NCI-H1694 treated with DMSO at 0.1 percent for 48 hours (cell line): ENCODE measurements at regions not wholly inside any gene's neighbourhood (a gene's known extent, or its start where the extent isn't known, plus 50 kb on each side); places are given as distances from the start of the nearest gene placed in this dataset.
A peak's percentile ranks its signal among the peaks of the same experiment; 100 is the strongest.

Experiments
- DNase-seq: peaks from one replicate; lab custom pipeline; 2025; lab: John Stamatoyannopoulos, UW

DNA sequence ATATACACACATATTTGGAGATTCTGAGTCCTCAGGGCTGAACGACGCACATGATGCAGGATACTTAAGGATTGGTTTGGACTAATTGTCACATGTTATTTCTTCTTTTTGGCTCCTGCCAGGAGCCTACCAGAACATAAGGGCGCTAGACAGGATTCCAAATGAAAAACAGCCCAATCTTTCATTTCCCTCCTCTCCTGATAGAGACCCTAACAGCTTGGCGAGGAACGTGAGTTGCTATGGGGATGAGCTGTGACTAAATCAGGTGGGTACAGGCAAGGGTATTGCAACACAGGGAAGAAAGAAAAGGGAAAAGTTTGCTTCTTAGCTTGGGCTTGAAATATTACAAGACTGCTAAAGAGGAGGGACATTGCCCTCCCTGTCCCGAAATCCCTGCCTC, 109.9 kb downstream of the AIPL1 start:
- no peak for DNase-seq

DNA sequence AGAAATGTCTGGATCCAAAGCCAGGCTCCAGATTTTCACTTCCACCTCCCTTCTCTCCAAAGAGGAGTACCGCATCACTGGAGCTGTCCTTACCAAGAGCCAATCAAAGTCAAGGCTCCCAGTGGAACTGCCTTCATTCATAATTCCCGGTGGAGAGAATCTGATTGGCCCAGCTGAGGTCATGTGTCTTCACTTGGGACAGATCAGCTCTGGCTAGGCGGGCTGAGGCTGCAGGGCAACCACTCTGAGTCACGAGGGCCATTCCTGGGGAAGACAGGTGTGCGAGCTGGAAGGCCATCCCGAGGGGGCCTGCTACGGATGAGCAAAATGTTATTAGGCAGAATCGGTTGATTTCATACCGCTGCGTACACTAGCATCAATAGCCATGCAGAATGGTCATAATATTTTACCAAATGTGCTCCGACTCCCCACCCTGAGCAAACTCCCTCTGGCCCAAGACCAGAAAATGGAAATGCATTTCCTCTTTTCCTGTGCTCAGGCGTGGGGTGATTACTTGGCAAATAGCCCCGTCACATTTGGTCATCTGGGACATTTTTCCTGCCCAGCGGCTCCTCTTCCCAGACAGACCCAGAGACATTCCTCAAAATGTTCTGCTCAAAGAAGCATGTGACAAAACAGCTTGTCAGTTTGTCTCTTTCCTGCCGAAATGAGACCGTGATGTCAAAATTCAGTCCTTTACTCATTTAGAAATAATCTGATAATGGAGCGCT, 111.1 kb downstream of the AIPL1 start:
- DNase-seq, result no peak

GRCh38 chr17:6322316-6322715, 112.6 kb downstream of the AIPL1 start:
- DNase-seq, result no peak

- DNase-seq, result no peak
Observed at GRCh38 chr17:6314311-6314710, 120.6 kb downstream of the AIPL1 start.

DNA sequence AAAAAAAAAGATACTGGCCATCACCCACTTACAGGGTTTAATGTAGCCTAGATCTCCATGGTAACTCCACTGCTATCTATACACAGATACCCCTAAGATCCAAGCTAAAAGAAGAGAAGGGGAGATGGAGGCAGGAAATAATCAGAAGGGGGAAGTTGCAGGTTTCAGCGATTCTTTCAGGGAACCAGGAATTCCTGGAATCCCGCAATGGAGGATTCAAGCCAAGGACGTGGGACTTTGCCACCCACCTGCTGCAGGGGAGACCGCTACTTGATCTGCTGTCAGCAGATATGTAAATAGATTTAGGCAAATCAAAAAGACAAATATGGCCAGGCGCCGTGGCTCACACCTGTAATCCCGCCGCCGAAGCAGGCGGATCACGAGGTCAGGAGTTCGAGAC, 121.1 kb downstream of the AIPL1 start:
- no peak for DNase-seq

GRCh38 chr17:6306820-6307219, 128.1 kb downstream of the AIPL1 start:
- DNase-seq, result no peak

DNA sequence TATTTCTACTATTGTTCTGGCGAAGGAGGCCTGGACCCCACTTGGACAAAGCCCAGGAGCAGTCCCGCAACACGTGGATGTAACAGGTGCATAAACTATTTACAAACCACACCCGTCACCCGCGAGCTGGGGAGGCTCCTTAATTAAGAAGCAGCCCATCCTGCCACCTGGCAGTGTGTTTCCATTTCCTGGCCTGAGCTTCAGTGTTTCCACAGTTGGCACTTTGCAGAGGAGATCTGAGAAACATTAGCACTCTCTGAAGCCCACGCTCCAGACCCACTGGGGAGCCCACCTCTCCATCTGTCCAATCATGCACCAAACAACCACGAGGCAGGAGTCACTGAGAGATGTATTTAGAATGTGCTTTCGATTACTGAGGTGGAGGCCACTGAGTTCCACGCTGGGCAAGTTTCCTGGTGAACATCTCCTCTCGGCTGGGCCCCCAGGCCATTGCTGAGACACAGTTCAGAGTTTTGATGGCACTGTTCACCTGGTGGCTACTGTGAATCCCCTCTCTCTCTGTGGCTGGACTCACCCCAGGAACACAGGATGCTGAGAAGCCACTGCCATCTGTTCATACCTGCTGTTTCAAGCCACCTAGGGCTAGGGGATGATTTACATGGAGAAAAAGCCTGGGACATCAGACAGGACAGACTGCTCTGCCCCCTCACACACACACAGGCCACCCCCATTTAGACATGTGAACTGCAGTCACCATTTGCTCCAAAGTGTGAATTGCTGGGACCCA, 129.1 kb downstream of the AIPL1 start:
- DNase-seq, result peak; percentile 47

GRCh38 chr17:6304894-6305612, 129.9 kb downstream of the AIPL1 start:
- peak; percentile 44 for DNase-seq

DNA sequence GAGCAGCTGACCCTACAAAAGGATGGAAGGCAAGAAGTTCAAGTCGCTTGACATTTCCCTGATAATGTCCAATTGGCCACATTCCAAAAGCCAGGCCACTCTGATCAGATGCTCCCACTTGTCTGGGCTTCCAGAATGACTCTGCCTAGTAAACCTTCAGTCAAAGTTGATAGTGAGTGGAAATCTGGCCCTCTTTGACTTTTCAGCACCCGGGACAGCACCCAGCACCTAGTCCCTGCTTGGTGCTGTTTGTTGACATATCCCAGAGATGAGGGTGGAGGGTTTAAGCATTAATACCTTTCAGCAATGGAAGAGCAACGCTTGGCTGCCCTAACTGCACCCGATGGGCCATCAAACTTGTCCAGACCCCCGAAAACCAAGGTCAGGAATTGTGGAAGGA, 131.3 kb downstream of the AIPL1 start:
- no peak for DNase-seq

DNA sequence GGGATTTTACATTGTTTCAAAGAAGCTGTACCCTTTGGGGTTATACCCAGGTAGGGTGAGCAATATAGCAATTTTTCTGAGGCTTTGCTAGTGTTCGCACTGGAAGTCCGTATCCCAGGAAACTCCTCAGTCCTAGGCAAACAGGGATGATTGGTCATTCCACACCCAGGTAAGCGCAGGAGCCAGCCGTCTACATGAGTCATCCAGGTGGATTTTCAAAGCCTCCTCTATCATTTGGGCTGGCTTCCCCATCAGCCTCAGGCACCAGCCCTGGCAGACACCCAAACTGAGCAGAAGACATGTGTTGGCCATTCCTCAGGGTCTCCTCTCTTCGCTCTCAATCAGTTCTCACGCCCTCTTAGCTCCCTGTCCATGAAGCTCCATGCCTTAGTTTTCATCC, 135.6 kb downstream of the AIPL1 start:
- no peak for DNase-seq

DNA sequence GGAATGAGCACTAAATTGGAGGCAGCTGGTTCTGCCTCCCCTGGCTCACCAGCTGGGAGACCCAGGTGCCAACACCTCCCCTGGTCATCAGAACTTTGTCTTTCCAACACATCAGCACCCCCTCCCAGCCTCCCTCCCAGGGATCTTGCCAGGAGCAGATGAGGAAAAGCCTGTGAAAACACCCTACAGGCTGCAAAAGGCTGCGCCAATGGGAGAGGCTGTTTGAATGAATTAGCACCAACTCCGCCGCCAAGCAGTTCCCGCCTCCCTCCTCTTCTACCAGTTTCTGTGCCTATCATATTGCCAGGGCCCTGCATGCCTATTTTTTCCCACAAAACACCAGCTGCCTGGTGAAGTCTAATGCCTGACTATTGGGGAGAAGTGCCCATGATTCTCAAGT, 137.0 kb downstream of the AIPL1 start:
- DNase-seq, result no peak

- no peak for DNase-seq
Observed at GRCh38 chr17:6297119-6297518, 137.8 kb downstream of the AIPL1 start.

- DNase-seq, result no peak
Observed at GRCh38 chr17:6290488-6291196, 144.3 kb downstream of the AIPL1 start.

DNA sequence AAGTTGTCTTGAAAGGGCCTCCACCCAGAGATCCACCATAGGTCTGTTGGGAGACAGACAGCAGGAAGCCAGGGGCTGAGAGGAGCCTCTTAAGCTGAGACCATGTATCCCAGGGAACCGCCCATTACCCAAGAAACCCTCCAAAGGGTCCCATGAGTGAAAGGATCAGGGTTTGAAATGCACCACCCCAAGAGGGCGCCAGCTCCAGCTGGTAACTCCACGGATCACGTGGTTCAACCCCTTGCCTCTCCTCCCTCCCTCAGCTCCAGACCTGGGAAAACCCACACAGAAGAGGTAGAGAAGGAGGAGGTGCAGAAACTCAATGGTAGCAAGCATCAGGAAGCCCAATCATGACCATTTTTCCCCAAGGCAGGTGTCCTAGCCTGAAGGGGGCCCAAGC, 148.7 kb downstream of the AIPL1 start:
- DNase-seq, result no peak

DNA sequence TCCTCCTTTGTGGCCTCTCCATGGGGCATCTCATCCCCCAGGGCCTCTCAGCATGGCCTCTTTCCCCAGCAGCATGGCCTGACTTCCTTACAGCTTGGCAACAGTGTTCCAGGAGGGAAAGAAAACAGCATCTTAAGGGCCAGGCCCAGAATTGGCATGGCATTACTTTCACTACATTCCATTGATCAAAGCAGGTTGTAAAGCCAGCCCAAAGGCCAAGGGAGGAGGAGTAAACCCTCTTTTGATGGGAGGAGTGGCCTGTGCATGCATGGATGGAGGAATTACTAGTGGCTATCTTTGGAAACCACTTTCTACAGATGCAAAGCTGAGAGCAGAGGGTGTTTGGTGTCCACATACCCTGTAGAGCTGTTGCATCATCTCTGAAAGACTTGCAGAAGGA, 149.4 kb downstream of the AIPL1 start:
- DNase-seq, result no peak

- DNase-seq, result peak; percentile 12
Observed at GRCh38 chr17:6279659-6280058, 155.3 kb downstream of the AIPL1 start.

DNA sequence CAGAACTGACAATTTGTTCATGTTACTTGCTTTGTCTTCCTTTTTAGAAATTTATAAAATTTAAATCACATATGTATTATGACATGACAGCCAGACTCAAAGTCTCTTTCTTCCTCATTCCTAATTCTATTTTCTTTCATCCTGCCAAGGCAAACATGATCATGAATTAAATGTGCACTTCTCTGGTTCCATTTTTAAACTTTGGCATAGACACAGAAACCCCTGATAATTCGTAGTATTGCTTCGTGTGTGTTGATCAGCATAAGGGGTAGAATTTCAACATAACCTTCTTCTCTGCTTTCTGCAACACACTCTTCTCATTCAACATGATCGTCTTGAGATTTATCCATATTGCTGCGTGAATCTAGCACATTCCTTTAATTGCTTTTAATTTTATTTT, 156.5 kb downstream of the AIPL1 start:
- DNase-seq, result no peak

GRCh38 chr17:6276711-6277110, 158.2 kb downstream of the AIPL1 start:
- no peak for DNase-seq

DNA sequence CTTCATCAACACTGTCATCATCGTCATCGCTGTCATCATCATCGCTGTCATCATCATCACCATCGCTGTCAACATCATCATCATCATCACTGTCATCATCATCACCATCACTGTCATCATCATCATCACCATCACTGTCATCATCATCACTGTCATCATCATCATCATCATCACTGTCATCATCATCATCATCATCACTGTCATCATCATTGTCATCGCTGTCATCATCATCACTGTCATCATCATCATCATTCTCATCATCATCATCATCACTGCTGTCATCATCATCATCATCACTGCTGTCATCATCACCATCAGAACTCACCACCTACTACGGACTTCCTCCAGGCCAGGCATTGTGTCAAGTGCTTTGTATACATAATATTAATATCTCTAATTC, 160.6 kb downstream of the AIPL1 start:
- DNase-seq, result no peak

- DNase-seq, result no peak
Observed at GRCh38 chr17:6269478-6269877, 165.4 kb downstream of the AIPL1 start.

- DNase-seq, result no peak
Observed at GRCh38 chr17:6261466-6261865, 173.5 kb downstream of the AIPL1 start.

DNA sequence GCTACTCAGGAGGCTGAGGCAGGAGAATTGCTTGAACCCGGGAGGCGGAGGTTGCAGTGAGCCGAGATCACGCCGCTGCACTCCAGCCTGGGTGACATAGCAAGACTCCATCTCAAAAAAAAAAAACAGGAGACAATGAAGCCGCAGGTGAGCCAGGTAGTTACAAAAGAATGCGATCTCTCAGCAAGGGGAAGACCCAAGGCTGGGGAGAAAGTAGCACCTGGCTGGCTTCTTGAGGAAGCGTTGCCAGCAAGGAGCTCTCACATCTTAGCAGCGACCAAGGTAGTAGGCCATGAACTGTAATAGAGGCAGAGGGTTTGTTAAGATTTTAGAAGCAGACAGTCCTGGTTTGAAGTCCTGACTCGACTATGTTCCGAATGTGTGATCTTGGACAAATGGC, 175.0 kb downstream of the AIPL1 start:
- DNase-seq, result no peak
